Mammary epithelial cell (primary cell): ENCODE measurements at regions not wholly inside any gene's neighbourhood (a gene's known extent, or its start where the extent isn't known, plus 50 kb on each side); places are given as distances from the start of the nearest gene placed in this dataset.

Source experiments
- CTCF ChIP-seq, 2 donors: IDR thresholded peaks in 1 of 2; conservative IDR thresholded peaks in 1 of 2; 2 replicates each; pipeline ENCODE4 v1.5.1; 2011 to 2012; ENCODE audit warnings: inconsistent platforms in 2 of 2, low read length in 2 of 2, mild to moderate bottlenecking in 2 of 2, control low read depth in 1 of 2, low read depth in 1 of 2; ENCODE audit not compliant: insufficient read depth in 1 of 2; ENCODE audit errors: extremely low read depth in 1 of 2
- EZH2 ChIP-seq: IDR thresholded peaks from 2 replicates; pipeline ENCODE4 v1.6.1; 2012; ENCODE audit warnings: low read length, inconsistent platforms, borderline replicate concordance

- TF ChIP-seq EZH2 (no peak), CTCF (conservative IDR thresholded peaks at IDR 0.05 in 1 of 2, IDR thresholded peaks at IDR 0.05 in 1 of 2; ENCODE audit: extremely low read depth in 1 of 2, insufficient read depth in 1 of 2, low read depth in 1 of 2, low read length in 2 of 2) (no peak)
Measured at GRCh38 chr13:37198629-37199028, 93.2 kb upstream of the CSNK1A1L start.
